ENCODE measurements at regions not wholly inside any gene's neighbourhood (a gene's known extent, or its start where the extent isn't known, plus 50 kb on each side); places are given as distances from the start of the nearest gene placed in this dataset.

DNA sequence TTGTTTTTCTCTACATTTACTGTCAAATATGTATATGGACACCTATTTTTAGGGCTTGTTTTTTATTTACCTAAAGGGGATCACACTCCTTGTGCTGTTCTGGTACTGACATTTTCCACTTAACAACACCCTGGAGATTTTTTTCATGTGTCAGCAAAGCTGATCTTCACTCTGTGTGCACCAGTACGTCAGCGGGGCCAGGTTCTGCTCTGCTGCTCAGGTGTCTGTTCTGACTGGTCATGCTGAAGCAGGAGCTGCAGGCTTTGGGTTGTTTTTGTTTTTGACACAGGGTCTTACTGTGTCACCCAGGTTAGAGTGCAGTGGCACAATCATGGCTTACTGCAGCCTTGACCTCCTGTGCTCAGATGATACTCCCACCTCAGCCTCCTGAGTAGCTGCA, 81.9 kb upstream of the CCND2 start:
- Histone ChIP-seq H3K4me3 (no peak overlapping the region), H3K9me2 (ENCODE audit: insufficient read depth) (no peaks in the 10 kb centered on the region), H2AFZ (no peak overlapping the region), H3K4me1 (ENCODE audit: insufficient read depth) (no peaks in the 10 kb centered on the region), H3K36me3 (ENCODE audit: low read depth) (no peaks in the 10 kb centered on the region), H4K20me1 (ENCODE audit: insufficient read depth) (no peaks in the 10 kb centered on the region), H3K9me3 (ENCODE audit: low read depth) (no peaks in the 10 kb centered on the region), H3K79me2 (ENCODE audit: insufficient read depth) (no peaks in the 10 kb centered on the region), H3K27ac (no peak overlapping the region), H3K9ac (no peak overlapping the region), H3K4me2 (ENCODE audit: unreplicated experiment) (no peak overlapping the region), H3F3A (ENCODE audit: insufficient read depth) (no peaks in the 10 kb centered on the region), H3K27me3 (replicated peaks; ENCODE audit: insufficient read depth) (0 out of 2 replicates have a peak, but pooled peaks cover 5% of the 10 kb centered on the region)
- in situ Hi-C loops (cut with MboI), result no loop called here
- TF ChIP-seq EZH2phosphoT487 (IDR thresholded peaks at IDR 0.05; ENCODE audit: insufficient read depth, low read depth), result no peak
- WGBS, 2 experiments (ENCODE audit: low coverage in 1 of 2, low lambda C conversion rate in 2 of 2, missing lambda C conversion rate in 2 of 2), result 59 to 65% methylated on average over 2 of the region's 2 CpGs
- DNase-seq, result no peak

DNA sequence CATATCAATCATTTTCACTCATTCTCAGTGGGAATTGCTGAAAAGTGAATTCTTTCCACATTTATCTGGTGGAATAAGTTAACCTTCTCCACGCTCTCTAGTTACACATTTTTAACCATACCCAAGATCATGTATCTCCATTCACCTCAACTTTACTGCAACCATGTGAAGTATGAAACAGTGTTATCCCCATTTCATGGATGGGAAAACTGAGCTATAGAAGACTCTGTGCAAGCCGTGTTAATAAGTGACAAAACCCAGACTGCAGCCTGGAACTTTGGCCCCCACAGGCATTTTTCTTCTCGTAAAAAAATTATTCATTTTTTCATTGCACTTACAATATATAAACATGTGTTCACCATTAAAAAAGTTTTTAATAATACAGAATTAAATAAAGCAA, 82.4 kb upstream of the CCND2 start:
- Histone ChIP-seq H3K4me1 (ENCODE audit: insufficient read depth) (no peaks in the 10 kb centered on the region), H3K27ac (no peak overlapping the region), H4K20me1 (ENCODE audit: insufficient read depth) (no peaks in the 10 kb centered on the region), H3K4me3 (no peak overlapping the region), H3F3A (ENCODE audit: insufficient read depth) (no peaks in the 10 kb centered on the region), H3K9me2 (ENCODE audit: insufficient read depth) (no peaks in the 10 kb centered on the region), H3K79me2 (ENCODE audit: insufficient read depth) (no peaks in the 10 kb centered on the region), H3K27me3 (replicated peaks; ENCODE audit: insufficient read depth) (0 out of 2 replicates have a peak, but pooled peaks cover 5% of the 10 kb centered on the region), H3K36me3 (ENCODE audit: low read depth) (no peaks in the 10 kb centered on the region), H3K9me3 (ENCODE audit: low read depth) (no peaks in the 10 kb centered on the region), H3K4me2 (ENCODE audit: unreplicated experiment) (no peak overlapping the region), H3K9ac (no peak overlapping the region), H2AFZ (no peak overlapping the region)
- in situ Hi-C loops (cut with MboI), result no loop called here
- 10 to 17% methylated on average over 3 of the region's 3 CpGs for WGBS, 2 experiments (ENCODE audit: low coverage in 1 of 2, low lambda C conversion rate in 2 of 2, missing lambda C conversion rate in 2 of 2)
- TF ChIP-seq EZH2phosphoT487 (IDR thresholded peaks at IDR 0.05; ENCODE audit: insufficient read depth, low read depth), result no peak
- TF ChIP-seq EZH2 (IDR thresholded peaks at IDR 0.05; ENCODE audit: insufficient read depth, poor library complexity, severe bottlenecking), result no peak
- DNase-seq, result no peak

DNA sequence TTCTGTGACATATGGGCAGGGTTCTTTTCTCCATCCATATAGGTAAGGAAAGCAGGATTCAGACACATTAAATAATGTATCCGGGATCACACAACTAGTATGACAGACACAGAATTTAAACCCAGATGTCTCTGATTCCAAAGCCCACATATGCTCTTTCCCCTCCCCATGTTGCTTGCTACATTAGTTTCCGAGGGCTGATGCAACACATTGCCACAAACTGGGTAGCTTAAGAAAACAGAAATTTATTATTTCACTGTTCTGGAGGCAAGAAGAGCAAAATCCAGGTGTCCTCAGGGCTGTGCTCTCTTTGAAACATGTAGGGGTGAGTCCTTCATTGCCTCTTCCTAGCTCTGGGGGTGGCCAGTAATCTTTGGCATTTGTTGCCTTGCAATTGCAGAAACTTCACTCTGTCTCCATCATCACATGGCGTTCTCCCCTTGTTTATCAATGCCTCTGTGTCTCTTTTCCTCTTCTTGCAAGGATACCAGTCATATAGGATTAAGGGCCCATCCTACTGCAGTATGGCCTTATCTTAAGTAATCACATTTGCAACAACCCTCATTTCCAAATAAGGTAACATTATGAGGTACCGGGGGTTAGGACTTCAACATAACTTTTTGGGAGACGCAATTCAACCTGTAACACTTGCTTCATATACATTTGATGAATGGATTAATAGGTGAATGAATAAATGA, 83.0 kb upstream of the CCND2 start:
- no peak overlapping the region for H3K4me3 ChIP-seq
- no peaks in the 10 kb centered on the region for H3K4me1 ChIP-seq (ENCODE audit: insufficient read depth)
- in situ Hi-C loops (cut with MboI), result no loop called here
- no peak for DNase-seq
- TF ChIP-seq EZH2phosphoT487 (IDR thresholded peaks at IDR 0.05; ENCODE audit: insufficient read depth, low read depth), result no peak
- TF ChIP-seq EZH2 (IDR thresholded peaks at IDR 0.05; ENCODE audit: insufficient read depth, poor library complexity, severe bottlenecking), result no peak
- no peaks in the 10 kb centered on the region for H3K79me2 ChIP-seq (ENCODE audit: insufficient read depth)
- H3K9me2 ChIP-seq (ENCODE audit: insufficient read depth), result no peaks in the 10 kb centered on the region
- H3F3A ChIP-seq (ENCODE audit: insufficient read depth), result no peaks in the 10 kb centered on the region
- 0 out of 2 replicates have a peak, but pooled peaks cover 5% of the 10 kb centered on the region for H3K27me3 ChIP-seq (replicated peaks; ENCODE audit: insufficient read depth)
- H4K20me1 ChIP-seq (ENCODE audit: insufficient read depth), result no peaks in the 10 kb centered on the region
- WGBS, 2 experiments (ENCODE audit: low coverage in 1 of 2, low lambda C conversion rate in 2 of 2, missing lambda C conversion rate in 2 of 2), result 10 to 11% methylated on average over 5 of the region's 5 CpGs
- H3K4me2 ChIP-seq (ENCODE audit: unreplicated experiment), result no peak overlapping the region
- no peak overlapping the region for H3K27ac ChIP-seq
- no peak overlapping the region for H3K9ac ChIP-seq
- no peaks in the 10 kb centered on the region for H3K36me3 ChIP-seq (ENCODE audit: low read depth)
- H2AFZ ChIP-seq, result no peak overlapping the region
- H3K9me3 ChIP-seq (ENCODE audit: low read depth), result no peaks in the 10 kb centered on the region

DNA sequence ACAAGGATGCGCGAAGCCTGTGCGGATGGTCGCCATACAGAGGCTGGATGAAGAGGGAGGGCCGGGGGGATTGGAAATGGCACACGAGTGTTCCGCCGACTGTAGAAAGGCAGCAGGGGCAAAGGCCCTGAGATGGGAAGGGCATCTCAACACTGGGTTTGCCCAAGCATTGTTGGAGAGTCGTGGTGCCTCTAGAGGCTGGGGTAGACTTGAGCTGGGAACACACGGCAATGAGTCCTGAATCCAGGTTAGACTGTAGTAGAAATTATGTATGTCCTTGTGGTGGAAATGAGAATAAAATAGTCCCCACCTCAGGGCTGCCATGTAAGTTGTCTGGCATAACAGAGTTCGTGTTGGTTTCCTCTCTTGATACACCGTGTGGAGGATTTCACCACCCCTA, 83.8 kb upstream of the CCND2 start:
- TF ChIP-seq EZH2phosphoT487 (IDR thresholded peaks at IDR 0.05; ENCODE audit: insufficient read depth, low read depth) (no peak), EZH2 (IDR thresholded peaks at IDR 0.05; ENCODE audit: insufficient read depth, poor library complexity, severe bottlenecking) (no peak)
- H3K9ac ChIP-seq, result no peak overlapping the region
- 0 out of 2 replicates have a peak, but pooled peaks cover 5% of the 10 kb centered on the region for H3K27me3 ChIP-seq (replicated peaks; ENCODE audit: insufficient read depth)
- no peaks in the 10 kb centered on the region for H3K4me1 ChIP-seq (ENCODE audit: insufficient read depth)
- no peak overlapping the region for H3K27ac ChIP-seq
- H2AFZ ChIP-seq, result no peak overlapping the region
- in situ Hi-C loops (cut with MboI), result no loop called here
- no peaks in the 10 kb centered on the region for H3K9me3 ChIP-seq (ENCODE audit: low read depth)
- DNase-seq, result no peak
- H3K4me3 ChIP-seq, result no peak overlapping the region
- 53 to 59% methylated on average over 12 of the region's 12 CpGs for WGBS, 2 experiments (ENCODE audit: low coverage in 1 of 2, low lambda C conversion rate in 2 of 2, missing lambda C conversion rate in 2 of 2)
- H4K20me1 ChIP-seq (ENCODE audit: insufficient read depth), result no peaks in the 10 kb centered on the region
- H3K4me2 ChIP-seq (ENCODE audit: unreplicated experiment), result no peak overlapping the region
- no peaks in the 10 kb centered on the region for H3F3A ChIP-seq (ENCODE audit: insufficient read depth)
- no peaks in the 10 kb centered on the region for H3K79me2 ChIP-seq (ENCODE audit: insufficient read depth)
- no peaks in the 10 kb centered on the region for H3K9me2 ChIP-seq (ENCODE audit: insufficient read depth)
- no peaks in the 10 kb centered on the region for H3K36me3 ChIP-seq (ENCODE audit: low read depth)
